ENCODE measurements at regions not wholly inside any gene's neighbourhood (a gene's known extent, or its start where the extent isn't known, plus 50 kb on each side); places are given as distances from the start of the nearest gene placed in this dataset.
A peak's percentile ranks its signal among the peaks of the same experiment; 100 is the strongest.
"Not testable (repeated sequence)": the region's sequence is repeated elsewhere in the genome, so short reads cannot be mapped to it uniquely, and the experiment has no call there.

DNA sequence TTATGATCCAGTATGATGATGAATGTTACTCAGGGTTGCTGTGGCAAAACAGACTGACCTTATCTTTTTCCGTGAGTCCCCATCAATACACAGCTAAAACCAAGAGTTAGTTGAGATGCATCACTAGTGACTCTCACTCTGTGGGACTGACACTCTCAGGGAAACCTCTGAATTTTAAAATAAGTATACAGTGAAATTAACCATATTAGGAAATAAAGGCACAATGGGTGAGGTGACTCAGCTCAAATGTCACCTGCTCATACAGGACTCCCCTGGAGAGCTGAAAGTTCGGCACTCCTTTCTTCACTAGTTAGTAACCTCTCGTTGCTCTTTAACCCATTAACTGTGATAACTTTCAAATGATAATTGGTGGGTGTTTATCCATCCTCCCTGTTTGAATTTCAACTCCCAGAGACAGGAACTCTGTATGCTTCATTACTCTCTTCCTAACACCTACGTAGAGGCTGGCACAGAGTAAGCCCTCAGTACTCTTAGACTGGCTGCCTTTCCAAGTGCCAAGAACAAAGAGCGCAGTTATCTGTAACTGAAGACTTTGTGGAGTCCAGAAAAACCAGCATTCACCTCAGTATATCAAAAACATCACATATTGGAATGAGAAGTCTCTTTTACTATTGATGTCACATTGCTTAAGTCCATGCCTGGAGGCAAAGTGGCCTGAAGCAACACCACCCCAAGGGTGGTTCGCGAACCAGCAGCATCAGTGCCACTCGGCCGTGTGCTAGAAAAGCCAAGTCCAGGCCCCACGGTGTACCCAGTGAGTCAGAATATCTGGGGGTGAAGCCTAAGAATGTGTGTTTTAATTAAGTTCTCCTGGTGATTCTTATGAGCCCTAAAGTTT is 91.1 kb downstream of the NIBAN1 start:
- DNase-seq, result no peak

DNA sequence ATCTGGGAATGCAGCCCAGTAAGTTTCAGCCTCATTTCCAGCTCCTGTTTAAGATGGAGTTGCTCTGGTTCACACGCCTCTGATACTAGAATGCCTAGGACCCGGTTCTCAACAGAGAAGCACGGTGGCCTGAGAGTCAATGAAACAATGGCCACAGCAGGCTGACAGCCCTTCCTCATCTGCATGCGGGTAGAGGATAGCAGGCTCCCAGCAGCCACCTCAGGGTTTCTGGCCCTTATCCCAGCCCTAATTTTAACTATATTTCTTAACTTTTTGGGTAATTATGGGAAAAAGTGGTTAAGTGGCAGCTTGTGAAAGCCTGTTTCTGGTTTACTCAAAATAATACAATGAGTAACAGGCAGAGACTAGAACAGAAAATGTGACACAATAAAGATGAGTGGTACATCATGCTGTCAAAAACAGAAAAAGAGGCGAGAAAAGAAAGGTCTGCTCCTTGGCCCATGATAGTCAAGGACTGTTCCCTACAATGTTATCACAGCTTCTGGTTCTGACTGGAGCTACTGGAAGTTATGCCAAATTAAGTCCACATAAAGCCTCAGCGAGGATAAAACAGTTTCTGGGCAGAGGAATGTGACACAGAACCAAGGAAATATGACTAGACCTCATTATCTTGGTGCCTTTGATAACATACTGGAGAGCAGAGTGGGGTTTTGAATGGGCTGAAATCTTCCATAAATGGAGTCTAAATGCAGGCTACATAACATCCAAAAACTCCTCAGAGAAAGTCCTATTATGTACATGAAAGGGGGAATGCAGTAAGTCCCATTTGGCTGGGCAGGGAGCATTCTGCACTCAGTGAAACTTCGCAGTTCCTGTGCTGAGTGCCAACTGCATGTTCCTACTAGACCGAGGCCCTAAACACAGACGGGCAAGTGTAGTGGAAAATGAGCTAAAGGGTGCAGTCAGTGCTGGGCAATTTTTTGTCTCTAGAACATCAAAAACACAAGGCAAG is 92.1 kb downstream of the NIBAN1 start:
- DNase-seq, result no peak

DNA sequence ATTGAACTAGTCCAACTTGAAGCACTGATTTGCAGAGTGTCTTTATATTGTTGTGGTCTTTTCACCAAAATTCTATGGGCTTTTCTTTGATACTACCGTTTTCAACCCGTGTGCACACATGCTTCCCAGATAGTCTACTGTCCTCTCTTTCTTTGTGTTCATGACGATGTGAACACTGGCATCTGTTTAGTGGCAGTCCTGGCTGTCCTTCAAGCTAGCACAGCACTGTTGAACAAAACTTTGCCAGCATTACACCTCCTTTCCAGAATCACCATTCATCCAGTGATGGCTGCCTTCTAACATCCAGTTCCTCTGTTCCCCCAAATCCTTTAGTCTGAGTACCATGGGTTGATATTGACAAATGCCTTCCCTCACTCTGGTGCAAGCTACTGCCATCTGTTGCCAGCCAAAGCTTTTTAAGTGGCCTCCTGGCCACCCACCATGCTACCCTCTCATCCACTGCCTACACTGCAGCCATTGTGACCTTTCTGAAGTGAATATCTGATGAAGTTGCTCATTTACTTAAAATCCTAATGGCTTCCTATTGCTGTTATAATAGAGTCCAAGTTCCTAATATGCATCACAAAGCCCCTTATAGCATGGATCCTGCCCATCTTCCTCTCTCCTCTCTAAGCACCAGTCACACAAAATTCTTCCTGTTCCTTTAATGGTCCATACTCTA is 94.3 kb downstream of the NIBAN1 start:
- no peak for DNase-seq

DNA sequence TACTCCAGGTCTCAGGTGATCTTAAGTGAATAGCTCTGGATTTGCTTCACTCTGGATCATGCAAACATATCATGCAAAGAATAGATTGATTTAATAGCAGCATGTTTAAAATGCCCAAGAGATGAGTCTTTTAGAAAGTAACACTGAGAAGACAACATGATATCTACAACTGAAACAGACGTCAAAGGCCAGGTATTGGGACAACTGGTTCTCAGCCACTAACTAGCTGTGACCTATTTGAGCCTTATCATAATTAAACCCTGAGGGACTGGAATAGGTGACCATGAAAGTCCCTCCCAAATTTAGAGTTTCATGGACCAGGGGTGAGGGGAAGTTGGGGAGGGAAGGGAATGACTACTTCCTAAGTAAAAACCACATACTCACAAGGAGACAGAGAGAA is 95.7 kb downstream of the NIBAN1 start:
- no peak for DNase-seq

DNA sequence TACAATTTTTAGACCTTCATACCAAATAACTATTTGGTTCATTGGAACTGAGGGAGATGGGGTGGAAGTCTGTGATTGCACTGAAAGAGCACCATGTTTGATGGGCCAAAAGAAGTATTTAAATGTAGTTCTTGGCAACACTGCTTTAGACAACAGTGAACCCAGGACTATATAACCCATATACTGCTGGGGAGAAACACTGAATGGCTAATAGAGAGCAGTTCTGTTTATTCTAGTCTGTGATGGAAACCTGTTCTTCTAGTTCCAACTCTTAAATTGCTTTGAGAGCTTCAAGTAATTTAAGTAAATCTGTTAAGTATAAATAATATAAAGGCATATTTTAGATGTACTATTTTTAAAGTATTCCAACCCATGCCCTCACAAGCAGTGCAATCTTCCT is 96.3 kb downstream of the NIBAN1 start:
- DNase-seq, result no peak

DNA sequence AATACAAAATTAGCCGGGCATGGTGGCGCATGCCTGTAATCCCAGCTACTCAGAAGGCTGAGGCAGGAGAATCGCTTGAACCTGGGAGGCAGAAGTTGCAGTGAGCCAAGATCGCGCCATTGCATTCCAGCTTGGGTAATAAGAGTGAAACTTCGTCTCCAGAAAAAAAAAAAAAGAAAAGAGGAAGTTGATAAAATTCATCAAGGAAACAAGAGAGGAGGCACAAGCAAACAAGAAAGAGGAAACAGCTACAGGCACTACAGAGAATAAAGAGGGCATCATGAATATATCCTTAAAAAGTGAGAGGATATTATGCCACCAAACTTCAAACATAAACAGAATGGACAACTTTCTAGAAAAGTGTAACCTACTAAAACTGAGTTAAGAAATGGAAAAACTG is 98.3 kb downstream of the NIBAN1 start:
- not testable (repeated sequence) for DNase-seq

DNA sequence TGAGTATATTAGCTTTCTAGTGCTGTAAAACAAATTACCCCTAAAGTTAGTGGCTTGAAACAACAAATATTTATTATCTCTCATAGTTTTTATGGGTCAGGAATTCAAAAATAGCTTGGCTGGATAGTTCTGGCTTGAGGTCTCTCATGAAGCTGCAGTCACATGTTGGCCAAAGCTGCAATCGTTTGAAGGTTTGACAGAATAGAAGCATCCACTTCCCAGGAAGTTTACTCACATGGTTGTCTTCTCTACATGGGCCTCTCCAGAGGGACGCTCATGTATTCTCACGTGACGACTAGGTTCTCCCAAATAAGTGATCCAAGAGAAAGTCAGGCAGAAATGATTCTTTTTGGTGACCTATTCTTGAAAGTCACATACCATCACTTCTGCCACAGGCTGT is 99.1 kb downstream of the NIBAN1 start:
- DNase-seq, result no peak

DNA sequence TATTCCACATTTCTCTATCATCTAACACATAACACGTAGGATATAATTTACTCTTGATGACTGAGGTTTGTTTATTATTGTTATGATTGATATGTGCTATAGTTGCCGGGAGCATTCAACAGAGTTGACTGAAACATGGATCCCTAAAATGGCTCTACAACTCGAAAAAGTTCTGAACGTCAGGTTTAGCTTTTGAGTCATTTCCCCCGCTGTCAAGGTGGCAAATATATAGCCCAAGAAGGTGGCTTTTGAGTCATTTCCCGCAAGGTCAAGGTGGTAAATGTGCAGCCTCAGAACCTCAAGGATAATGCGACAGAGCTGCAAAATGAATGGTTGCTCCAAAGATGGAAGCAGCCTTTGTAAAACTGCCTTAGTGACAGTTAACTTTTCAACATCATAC is 104.0 kb downstream of the NIBAN1 start:
- DNase-seq, result no peak

DNA sequence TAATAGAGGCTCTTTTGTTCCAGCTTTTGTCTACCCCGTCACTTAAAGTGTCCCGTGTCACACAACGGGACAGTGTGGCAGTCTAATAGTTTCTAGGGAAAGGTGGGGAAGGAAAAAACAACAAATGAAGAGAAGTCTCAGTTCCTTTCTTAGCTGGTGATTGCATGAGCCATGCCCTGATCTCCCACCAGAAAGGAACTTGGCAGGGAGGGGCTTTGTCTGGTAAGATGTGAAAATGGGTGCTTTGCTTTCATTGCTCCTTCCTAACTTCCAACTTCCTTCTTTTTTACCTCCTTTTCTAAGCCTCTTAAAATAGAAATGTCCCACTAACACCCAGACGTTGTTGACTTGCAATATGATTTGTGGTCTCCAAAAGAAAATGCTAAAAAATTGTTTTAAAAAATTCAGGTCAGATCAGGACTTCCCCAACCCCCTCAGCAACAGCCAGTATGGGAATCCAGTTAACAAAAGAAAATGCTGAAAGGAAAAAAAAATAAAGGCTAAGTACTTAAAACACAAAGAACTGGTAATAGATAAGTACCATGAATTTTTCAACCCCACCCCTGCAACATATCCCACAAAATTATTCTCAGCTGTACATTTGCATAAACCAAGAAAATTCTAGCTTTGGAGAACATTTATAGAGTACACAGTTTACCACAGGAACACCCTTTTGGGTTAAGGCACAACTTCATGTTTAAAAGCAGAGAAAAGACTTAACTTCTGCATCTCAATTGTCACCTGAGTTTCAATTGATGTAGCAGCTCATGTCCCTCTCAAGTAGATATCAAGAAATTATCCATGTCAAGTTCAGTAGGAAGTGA is 106.2 kb downstream of the NIBAN1 start:
- peak; percentile 17 for DNase-seq

DNA sequence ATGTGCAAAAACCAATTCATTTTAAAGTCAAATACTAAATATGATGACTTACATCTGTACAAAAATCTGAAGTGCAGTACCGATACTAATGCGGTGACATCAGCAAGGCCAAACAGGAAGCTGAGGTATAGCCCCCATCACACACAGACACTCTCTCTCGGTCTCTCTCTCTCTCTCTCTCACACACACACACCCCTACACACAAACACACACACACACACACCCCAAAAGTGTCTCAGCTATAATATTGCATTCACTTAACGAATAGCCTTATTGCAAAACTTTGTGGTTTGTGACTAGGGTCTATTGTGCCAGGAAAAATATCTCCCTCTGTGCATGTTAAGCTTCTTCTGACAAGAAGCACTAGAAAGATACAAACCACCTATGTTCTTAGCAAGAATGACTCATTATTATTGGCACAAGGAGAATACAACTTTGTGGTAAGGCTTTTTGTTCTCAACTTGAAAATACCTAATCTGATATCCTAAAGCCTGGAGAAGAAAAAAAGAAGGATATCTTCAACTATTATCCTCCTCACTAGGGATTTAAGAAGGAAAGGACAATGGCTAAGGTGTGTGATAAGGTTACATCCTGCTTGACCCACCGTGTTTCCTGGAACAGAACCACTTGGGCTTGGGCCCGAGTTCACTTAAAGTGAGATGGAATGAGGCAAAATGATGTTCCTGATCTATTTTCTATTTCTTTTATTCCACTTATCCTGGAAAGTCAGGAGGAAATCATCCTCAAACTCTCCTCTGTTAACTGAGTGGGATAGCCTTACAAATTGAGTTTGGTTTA is 107.1 kb downstream of the NIBAN1 start:
- peak; percentile 50 for DNase-seq

DNA sequence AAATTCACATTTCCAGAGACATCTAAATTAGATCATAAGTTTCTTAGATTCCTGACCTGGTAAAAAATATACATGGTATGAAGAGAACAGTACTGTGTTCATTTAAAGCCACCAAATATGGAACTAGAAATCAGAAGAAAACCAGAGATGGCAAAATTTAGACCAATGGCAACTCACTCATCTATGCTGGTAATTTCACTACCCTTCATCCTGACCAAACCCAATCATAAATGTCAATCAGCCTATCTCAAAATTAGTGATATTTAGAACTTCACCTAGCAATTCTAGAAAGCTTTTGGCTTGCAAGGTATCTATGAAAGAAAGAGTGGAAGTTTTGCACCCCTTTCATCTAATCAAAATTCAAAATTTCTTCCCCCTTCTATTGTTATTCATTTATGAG is 107.7 kb downstream of the NIBAN1 start:
- DNase-seq, result no peak

DNA sequence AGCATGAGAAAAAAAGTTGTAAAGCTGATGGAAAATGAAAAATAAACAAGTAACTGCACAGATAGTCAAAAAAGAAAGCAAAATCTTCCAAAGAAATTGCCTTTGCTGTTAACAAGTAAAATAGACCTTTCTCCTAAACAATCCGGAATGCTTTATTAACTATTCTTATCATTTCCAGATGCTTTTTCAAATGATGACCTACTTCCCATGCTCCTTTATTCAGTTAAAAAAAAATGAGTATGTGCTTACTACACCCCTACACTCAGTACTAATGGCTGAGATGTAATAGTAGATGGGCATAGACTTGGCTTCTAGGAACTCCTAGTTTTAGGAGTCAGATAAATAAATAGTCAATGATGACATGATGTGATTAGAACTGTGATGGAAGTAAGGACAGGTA is 108.5 kb downstream of the NIBAN1 start:
- no peak for DNase-seq

DNA sequence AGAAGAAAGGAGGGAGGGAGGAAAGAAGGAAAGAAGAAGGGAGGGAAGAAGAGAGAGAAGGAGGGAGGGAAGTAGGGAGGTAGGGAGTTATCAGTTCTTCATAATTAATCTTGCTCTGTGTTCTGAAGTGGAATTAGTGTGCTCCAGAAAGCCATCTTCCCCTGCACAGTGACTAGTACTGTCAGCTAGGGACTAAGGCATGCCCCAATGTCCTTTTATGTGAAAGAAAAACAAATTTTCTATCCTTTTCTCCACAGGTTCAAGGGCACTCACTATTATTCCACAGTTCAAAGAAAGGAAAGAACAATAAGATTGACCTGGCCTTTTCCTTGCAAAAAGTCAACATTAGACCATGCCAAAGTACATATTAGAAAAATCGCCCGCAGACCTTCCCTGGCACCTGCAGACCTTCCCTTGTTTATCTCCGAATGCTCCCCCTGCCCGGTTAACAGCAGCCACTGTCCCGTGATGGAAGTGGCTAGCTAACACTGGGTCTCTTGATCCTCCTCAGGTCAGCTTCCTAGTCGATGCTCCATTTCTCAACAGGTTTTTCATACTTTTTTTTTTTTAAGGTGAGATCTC is 107.2 kb upstream of the EDEM3 start:
- DNase-seq, result no peak

DNA sequence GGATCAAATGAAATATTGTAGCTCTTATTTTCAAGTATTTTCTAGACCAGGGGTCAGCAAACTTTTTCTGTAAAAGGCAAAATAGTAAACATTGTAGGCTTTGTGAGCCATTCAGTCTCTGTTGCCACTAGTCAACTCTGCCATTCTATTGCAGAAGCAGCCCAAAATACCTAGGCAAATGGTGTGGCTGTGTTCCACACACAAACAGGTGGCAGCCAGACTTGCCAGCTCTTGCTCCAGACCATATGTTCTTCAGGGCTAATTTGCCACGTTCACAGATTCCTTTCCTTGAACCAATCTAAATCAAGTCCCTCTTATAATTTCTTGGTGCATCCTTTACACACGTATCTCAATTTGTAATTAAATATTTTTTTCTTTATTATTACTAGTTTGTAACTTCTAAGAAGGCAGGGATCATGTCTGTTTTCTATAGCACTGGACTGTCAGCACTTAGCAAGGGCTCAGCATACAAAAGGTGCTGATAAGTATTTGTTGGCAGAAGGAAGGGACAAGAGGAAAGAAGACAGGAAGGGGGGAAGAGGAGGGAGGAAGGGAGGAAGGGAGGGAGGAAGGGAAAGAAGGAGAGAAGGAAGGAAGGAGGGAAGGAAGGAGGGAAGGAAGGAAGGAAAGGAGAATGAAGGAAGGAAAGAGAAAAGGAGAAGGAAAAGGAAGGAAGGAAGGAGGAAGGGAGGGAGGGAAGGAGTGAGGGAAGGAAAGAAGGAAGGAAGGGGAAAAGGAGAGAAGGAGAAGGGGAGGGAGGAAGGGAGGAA is 106.5 kb upstream of the EDEM3 start:
- DNase-seq, result no peak

DNA sequence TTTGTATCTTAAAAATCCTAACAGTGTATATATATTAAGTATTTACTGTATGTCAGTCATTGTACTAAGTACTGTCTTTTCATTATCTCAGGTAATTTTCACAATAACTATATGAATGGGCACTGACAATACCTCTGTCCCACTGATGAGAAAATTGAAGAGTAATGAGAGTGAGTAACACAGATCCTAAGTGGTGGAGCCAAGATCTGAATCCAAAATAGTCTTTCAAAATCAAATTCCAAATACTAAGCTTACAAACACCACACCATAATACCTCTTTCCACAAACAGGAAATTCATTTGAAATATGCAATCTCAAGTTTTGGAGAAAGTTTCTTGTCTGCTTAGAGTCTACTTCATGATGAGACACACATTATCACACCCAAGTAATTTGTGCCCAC is 105.9 kb upstream of the EDEM3 start:
- no peak for DNase-seq

DNA sequence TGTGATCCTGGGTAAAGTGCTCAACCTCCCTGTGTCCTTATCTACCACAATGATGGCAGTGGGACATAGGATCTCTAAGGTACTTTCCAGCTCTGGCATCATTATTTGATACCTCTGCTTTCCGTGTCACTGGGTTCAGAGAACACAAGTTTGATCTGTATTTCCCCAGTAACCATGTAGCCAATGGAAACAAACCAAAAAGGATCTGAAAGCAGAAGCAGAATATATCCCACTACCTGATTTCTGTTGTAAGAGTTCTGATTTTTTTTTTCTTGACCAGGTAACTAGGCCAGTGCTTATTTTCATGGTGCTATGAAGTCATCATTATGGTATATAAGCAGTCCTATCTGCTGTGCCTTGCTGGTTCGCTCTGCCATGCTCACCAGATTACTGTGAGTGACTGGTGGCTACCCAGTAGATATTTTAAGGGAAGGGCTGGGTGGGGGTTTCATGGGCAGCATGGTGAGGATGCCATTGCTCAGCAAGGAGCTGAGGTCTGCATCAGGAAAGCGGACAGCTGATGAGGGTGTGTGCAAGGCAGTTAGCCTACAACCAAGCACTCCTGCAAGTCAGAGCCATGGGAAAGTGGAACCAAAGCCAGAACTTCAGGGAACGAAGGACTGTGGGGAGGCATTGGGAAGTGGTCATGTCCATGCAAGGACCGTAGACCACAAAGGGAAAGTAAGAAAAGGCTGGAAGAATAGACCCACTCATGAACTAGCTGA is 104.9 kb upstream of the EDEM3 start:
- DNase-seq, result no peak

DNA sequence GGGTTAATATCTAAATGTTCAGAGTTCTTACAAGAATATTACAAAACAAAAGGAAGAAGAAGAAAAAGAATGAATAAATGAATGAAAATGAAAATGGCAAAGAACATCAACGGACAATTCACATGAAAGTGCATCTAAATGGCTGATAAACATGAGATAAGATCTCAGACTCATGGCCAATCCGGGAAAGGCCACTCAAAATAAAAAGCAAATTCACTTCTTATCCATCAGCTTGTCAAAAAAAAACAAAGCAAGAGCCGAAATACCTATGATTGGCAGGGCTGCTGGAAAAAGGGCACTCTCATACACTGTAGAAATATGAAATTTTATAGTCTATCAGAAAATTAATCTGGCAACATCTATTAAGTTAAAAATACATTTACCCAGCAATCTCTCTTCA is 103.6 kb upstream of the EDEM3 start:
- no peak for DNase-seq

DNA sequence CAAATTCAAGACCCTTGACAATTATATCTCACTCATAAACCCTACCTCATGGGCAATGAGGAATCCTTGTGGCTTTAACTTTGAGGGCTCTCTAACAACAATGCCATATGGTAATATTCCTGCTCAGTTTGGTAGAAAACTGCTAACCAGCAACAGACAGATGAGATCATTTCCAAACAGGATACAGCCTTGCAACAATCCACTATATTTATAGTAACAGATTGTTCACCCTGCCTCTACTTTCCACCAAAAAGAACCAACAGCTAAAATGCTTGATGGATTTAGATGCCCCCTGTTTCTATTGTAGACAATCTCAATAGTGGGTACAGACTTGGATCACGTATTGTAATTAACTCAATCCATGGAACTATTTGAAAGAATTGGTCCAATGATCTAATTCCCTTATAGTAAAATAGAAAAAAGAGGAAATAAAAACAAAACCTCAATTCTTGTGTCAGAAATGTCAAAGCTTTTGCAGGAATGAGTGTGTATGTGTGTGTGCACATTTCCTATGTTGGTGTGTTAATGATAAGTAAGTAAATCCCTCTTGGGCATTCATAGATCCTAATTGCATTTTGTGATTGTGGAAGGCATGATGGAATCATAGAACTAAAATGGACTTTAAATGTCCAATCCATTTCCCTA is 100.0 kb upstream of the EDEM3 start:
- DNase-seq, result peak; percentile 20

DNA sequence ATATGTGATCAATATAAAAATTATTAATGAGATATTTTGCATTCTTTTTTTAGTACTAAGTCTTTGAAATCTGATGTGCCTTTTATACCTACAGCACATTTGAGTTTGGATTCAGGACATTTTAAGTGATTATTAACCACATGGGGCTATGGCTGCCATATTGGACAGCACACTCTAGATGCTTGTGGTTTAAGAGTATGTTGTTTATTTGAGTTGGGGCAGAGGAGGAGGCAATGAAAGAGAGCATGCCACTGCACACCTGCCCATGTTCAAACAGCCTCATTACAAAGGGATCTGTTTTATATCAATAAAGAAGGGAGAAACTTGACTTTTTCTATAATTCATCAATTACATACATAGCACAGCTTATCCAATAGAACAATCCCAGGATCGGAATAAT is 99.4 kb upstream of the EDEM3 start:
- DNase-seq, result no peak

Data from KG1 (cell line).